A549 (cell line): ENCODE measurements at regions not wholly inside any gene's neighbourhood (a gene's known extent, or its start where the extent isn't known, plus 50 kb on each side); places are given as distances from the start of the nearest gene placed in this dataset.

Experiments used
- ATAC-seq, 2 experiments: fragments of 200-7000 bp in 1 of 2; fragments of >200 bp in 1 of 2; cut with Nextera tagmentation in 1 of 2; cut with Tn5 transposase in 1 of 2; 3 replicates each; pipeline versions ENCODE4 v1.8.0 to v1.9.1; 2018 to 2020; ENCODE audit warnings: mild to moderate bottlenecking in 1 of 2, moderate library complexity in 1 of 2
- CTCF ChIA-PET: fragments of 300-600 bp; sonication (Branson Sonifier 250); formaldehyde crosslinking; extraction: SDS; loops from one replicate; lab custom pipeline; 2021; ENCODE audit warnings: antibody characterized with exemption, inconsistent platforms; lab: Yijun Ruan, JAX
- POLR2A ChIA-PET: fragments of 350-600 bp; formaldehyde crosslinking; extraction: SDS; loops from one replicate; lab custom pipeline; 2021; ENCODE audit warnings: antibody characterized with exemption, inconsistent platforms; lab: Yijun Ruan, JAX
- DNase-seq, 2 experiments: peaks; one replicate each; pipeline versions ENCODE4 v3.0.0 to v3.0.0-alpha.2; 2011 to 2016; ENCODE audit warnings: low read depth in 1 of 2, low spot score in 1 of 2
- FAIRE-seq: peaks from 2 replicates; lab custom pipeline; 2011; peaks lifted over from hg19 to GRCh38; lab: Jason Lieb, UNC
- H3K27ac ChIP-seq, 2 experiments: fragments of >200 bp; sonication (Bioruptor Twin); formaldehyde crosslinking; 3 replicates each; pipeline ENCODE4 v1.5.1; 2016 to 2017
- H3K4me1 ChIP-seq: fragments of >200 bp; sonication (Bioruptor Twin); formaldehyde crosslinking; 3 replicates; pipeline ENCODE4 v1.6.1; 2016
- H3K4me2 ChIP-seq: fragments of >200 bp; sonication (Bioruptor Twin); formaldehyde crosslinking; 3 replicates; pipeline ENCODE4 v1.6.1; 2016
- H3K4me3 ChIP-seq: fragments of >200 bp; sonication (Bioruptor Twin); formaldehyde crosslinking; 3 replicates; pipeline ENCODE4 v1.5.1; 2016
- H3K9me3 ChIP-seq: fragments of >200 bp; sonication (Bioruptor Twin); formaldehyde crosslinking; 3 replicates; pipeline ENCODE4 v1.6.1; 2016
- BCL3 ChIP-seq: fragments of >200 bp; sonication (Bioruptor Twin); formaldehyde crosslinking; IDR thresholded peaks from 3 replicates; pipeline ENCODE4 v1.6.1; 2016
- BHLHE40 ChIP-seq: IDR thresholded peaks from 2 replicates; pipeline ENCODE4 v1.6.1; 2012; ENCODE audit warnings: low read depth, low read length, inconsistent platforms
- CBX8 ChIP-seq: fragments of 200-600 bp; sonication (generic); IDR thresholded peaks from 2 replicates; pipeline ENCODE4 v1.6.1; 2016
- CEBPB ChIP-seq, 2 experiments: fragments of >200 bp in 1 of 2; sonication (Bioruptor Twin) in 1 of 2; formaldehyde crosslinking in 1 of 2; IDR thresholded peaks; 2 replicates each; pipeline ENCODE4 v1.6.1; 2012 to 2016
- EHMT2 ChIP-seq: fragments of 200-600 bp; sonication (generic); IDR thresholded peaks from 2 replicates; pipeline ENCODE4 v1.6.1; 2016; ENCODE audit warnings: antibody characterized with exemption, low read depth, mild to moderate bottlenecking, moderate library complexity
- ESRRA ChIP-seq: fragments of 150-350 bp; IDR thresholded peaks from 2 replicates; pipeline ENCODE4 v1.6.1; 2014; ENCODE audit warnings: mild to moderate bottlenecking, low read length, borderline replicate concordance
- HOXA7 ChIP-seq: fragments of 250-450 bp; sonication (Bioruptor Pico); IDR thresholded peaks from 2 replicates; pipeline ENCODE4 v1.5.0; 2020; ENCODE audit warnings: mild to moderate bottlenecking, moderate library complexity
- HOXB13 ChIP-seq: fragments of 250-450 bp; sonication (Bioruptor Pico); IDR thresholded peaks from 2 replicates; pipeline ENCODE4 v1.5.0; 2020; ENCODE audit warnings: low read depth, mild to moderate bottlenecking, moderate library complexity
- JUN ChIP-seq, 2 experiments: fragments of >200 bp; sonication (Bioruptor Twin); formaldehyde crosslinking; IDR thresholded peaks; 2 replicates in 1 of 2; 3 replicates in 1 of 2; pipeline ENCODE4 v1.6.1; 2016 to 2017
- KDM1A ChIP-seq: fragments of 200-600 bp; sonication (generic); IDR thresholded peaks from 2 replicates; pipeline ENCODE4 v1.6.1; 2016; ENCODE audit warnings: low read depth, mild to moderate bottlenecking
- KDM5A ChIP-seq: fragments of 200-600 bp; sonication (generic); IDR thresholded peaks from 2 replicates; pipeline ENCODE4 v1.6.1; 2016; ENCODE audit warnings: antibody characterized with exemption, mild to moderate bottlenecking
- MAFK ChIP-seq: fragments of 450-650 bp; IDR thresholded peaks from 2 replicates; pipeline ENCODE4 v1.6.1; 2014; ENCODE audit not compliant: partially characterized antibody
- MAZ ChIP-seq: fragments of 150-350 bp; IDR thresholded peaks from 2 replicates; pipeline ENCODE4 v1.6.1; 2014; ENCODE audit warnings: antibody characterized with exemption, low read depth, low read length, borderline replicate concordance
- NR3C1 ChIP-seq: fragments of >200 bp; sonication (Bioruptor Twin); formaldehyde crosslinking; IDR thresholded peaks from 3 replicates; pipeline ENCODE4 v1.6.1; 2017
- POLR2AphosphoS2 ChIP-seq: conservative IDR thresholded peaks from 2 replicates; pipeline ENCODE4 v1.6.1; 2012; ENCODE audit warnings: low read length, improper control_type of control experiment, inconsistent platforms
- RCOR1 ChIP-seq: fragments of 150-350 bp; IDR thresholded peaks from 2 replicates; pipeline ENCODE4 v1.6.1; 2014; ENCODE audit warnings: antibody characterized with exemption, low read length, low read depth
- TFCP2L1 ChIP-seq: fragments of 250-450 bp; sonication (Bioruptor Pico); IDR thresholded peaks from 2 replicates; pipeline ENCODE4 v1.5.0; 2021; ENCODE audit warnings: mild to moderate bottlenecking
- TP53 ChIP-seq: fragments of 250-450 bp; sonication (Bioruptor Pico); IDR thresholded peaks from 2 replicates; pipeline ENCODE4 v1.5.0; 2021; ENCODE audit warnings: mild to moderate bottlenecking, moderate library complexity
- ZC3H11A ChIP-seq: fragments of 450-650 bp; IDR thresholded peaks from 2 replicates; pipeline ENCODE4 v1.6.1; 2014; ENCODE audit warnings: antibody characterized with exemption, mild to moderate bottlenecking
- ZFP36 ChIP-seq: fragments of 450-650 bp; IDR thresholded peaks from 2 replicates; pipeline ENCODE4 v1.6.1; 2014; ENCODE audit warnings: borderline replicate concordance; ENCODE audit not compliant: partially characterized antibody
- ZSCAN20 ChIP-seq: fragments of 250-450 bp; sonication (Bioruptor Pico); IDR thresholded peaks from 2 replicates; pipeline ENCODE4 v1.8.0; 2022; ENCODE audit warnings: mild to moderate bottlenecking, moderate library complexity
- WGBS: methylation state at CpG from one replicate; pipeline ENCODE4 v1.1.6; 2017; ENCODE audit errors: missing lambda C conversion rate; 5-methylcytosine and 5-hydroxymethylcytosine counted together
- TF ChIP-seq, protein P1 (sequence below): fragments of 200-600 bp; sonication (generic); IDR thresholded peaks from 2 replicates; pipeline ENCODE4 v1.6.1; 2016; ENCODE audit warnings: antibody characterized with exemption, mild to moderate bottlenecking, moderate library complexity
- TF ChIP-seq, protein P2 (sequence below): fragments of >200 bp; sonication (Bioruptor Twin); formaldehyde crosslinking; IDR thresholded peaks from 3 replicates; pipeline ENCODE4 v1.5.1; 2016

DNA sequence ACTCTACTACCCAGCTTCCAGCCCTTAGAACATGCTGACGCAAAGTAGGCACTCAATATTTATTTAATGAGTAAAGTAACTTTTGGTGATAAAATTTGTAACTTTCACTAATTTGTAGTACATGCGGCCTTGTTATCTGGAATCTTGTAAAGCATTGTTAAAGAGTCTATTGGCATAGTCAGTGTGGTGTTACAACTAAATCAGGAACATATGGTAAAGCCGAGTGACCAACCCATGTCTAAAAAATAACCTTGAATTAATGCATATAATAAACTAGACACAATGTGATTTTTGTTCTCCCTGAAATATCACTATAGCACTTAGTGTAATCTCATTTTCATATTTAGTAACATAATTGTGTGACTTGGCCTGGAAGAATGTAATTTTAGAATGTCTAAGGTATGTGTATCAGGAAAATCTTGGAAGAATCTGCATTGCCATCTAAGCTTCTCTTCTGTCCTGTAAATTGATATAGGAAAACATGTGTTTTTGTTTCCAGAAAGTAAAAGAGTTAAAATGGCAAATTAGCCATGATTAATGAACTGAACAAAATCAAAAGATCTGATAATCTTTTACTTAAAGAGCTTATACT lies 256.7 kb upstream of the GNAI1 start:
- no peak for FAIRE-seq
- CTCF ChIA-PET: no interaction called here
- DNase-seq: no peak
- POLR2A ChIA-PET: no interaction called here
- H3K27ac ChIP-seq: no peak overlapping the region
- no peaks in the 10 kb centered on the region for H3K4me1 ChIP-seq
- H3K4me3 ChIP-seq: no peak overlapping the region
- H3K9me3 ChIP-seq: no peaks in the 10 kb centered on the region
- ATAC-seq: no peak
- WGBS: 83% methylated on average over 3 of the region's 3 CpGs
- H3K4me2 ChIP-seq: no peak overlapping the region
- TF ChIP-seq JUN (IDR thresholded peaks at IDR 0.05): no peak
- TF ChIP-seq NR3C1: no peak
- TF ChIP-seq ZSCAN20: no peak

DNA sequence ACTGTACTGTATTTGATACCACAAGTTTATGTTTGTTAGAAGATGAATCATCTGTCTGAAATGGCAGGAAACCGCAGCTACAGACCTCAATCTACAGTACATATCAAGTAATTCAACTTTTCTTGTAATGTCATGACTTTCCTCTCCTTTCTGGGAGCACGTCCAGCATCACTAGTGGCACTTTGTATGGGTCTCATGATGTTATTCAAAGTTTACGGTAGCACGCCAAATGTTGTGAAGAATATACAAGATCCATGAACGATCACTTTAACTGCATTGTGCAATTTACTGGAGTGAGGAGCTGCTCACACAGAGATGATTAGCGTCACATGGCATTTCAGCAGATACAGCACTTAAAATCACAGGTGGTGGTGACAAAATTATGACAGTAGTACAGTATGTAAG lies 257.8 kb upstream of the GNAI1 start:
- Histone ChIP-seq H3K4me2 (peak overlapping the region; percentile 1; the same call in 1 of the 3 replicates), H3K4me3 (no peak overlapping the region), H3K9me3 (no peaks in the 10 kb centered on the region), H3K27ac (no peak overlapping the region), H3K4me1 (no peaks in the 10 kb centered on the region)
- ChIA-PET POLR2A (no interaction called here), CTCF (no interaction called here)
- WGBS: 26% methylated on average over 6 of the region's 6 CpGs
- TF ChIP-seq ZC3H11A: no peak
- TF ChIP-seq, protein P1, sequence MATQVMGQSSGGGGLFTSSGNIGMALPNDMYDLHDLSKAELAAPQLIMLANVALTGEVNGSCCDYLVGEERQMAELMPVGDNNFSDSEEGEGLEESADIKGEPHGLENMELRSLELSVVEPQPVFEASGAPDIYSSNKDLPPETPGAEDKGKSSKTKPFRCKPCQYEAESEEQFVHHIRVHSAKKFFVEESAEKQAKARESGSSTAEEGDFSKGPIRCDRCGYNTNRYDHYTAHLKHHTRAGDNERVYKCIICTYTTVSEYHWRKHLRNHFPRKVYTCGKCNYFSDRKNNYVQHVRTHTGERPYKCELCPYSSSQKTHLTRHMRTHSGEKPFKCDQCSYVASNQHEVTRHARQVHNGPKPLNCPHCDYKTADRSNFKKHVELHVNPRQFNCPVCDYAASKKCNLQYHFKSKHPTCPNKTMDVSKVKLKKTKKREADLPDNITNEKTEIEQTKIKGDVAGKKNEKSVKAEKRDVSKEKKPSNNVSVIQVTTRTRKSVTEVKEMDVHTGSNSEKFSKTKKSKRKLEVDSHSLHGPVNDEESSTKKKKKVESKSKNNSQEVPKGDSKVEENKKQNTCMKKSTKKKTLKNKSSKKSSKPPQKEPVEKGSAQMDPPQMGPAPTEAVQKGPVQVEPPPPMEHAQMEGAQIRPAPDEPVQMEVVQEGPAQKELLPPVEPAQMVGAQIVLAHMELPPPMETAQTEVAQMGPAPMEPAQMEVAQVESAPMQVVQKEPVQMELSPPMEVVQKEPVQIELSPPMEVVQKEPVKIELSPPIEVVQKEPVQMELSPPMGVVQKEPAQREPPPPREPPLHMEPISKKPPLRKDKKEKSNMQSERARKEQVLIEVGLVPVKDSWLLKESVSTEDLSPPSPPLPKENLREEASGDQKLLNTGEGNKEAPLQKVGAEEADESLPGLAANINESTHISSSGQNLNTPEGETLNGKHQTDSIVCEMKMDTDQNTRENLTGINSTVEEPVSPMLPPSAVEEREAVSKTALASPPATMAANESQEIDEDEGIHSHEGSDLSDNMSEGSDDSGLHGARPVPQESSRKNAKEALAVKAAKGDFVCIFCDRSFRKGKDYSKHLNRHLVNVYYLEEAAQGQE: no peak
- TF ChIP-seq CBX8: no peak
- TF ChIP-seq BHLHE40: no peak
- no peak for TF ChIP-seq ZSCAN20
- TF ChIP-seq HOXA7 (CRISPR knock-in tag): no peak
- no peak for TF ChIP-seq RCOR1
- TF ChIP-seq, protein P2, sequence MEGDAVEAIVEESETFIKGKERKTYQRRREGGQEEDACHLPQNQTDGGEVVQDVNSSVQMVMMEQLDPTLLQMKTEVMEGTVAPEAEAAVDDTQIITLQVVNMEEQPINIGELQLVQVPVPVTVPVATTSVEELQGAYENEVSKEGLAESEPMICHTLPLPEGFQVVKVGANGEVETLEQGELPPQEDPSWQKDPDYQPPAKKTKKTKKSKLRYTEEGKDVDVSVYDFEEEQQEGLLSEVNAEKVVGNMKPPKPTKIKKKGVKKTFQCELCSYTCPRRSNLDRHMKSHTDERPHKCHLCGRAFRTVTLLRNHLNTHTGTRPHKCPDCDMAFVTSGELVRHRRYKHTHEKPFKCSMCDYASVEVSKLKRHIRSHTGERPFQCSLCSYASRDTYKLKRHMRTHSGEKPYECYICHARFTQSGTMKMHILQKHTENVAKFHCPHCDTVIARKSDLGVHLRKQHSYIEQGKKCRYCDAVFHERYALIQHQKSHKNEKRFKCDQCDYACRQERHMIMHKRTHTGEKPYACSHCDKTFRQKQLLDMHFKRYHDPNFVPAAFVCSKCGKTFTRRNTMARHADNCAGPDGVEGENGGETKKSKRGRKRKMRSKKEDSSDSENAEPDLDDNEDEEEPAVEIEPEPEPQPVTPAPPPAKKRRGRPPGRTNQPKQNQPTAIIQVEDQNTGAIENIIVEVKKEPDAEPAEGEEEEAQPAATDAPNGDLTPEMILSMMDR: no peak
- TF ChIP-seq KDM5A: no peak
- no peak for TF ChIP-seq HOXB13 (CRISPR knock-in tag)
- no peak for TF ChIP-seq ZFP36
- TF ChIP-seq BCL3: no peak
- TF ChIP-seq TP53 (CRISPR knock-in tag): no peak
- TF ChIP-seq TFCP2L1 (CRISPR knock-in tag): no peak
- TF ChIP-seq MAZ: no peak
- no peak for TF ChIP-seq KDM1A
- no peak for TF ChIP-seq CEBPB (IDR thresholded peaks at IDR 0.05)
- ATAC-seq: no peak; a peak in 1 of 6 replicates
- peak in 1 of 2 experiments; percentile 6 for DNase-seq
- FAIRE-seq: no peak

- CTCF ChIA-PET: no interaction called here
- no peak for FAIRE-seq
- no peak for TF ChIP-seq ESRRA
- no peak for TF ChIP-seq POLR2AphosphoS2
- TF ChIP-seq MAFK: peak; percentile 89
- TF ChIP-seq EHMT2: no peak
- TF ChIP-seq, all 56 proteins: peak for 1
- no peak overlapping the region for H3K4me3 ChIP-seq
- ATAC-seq (no peak), DNase-seq (no peak)
- H3K4me2 ChIP-seq: no peak overlapping the region
- H3K27ac ChIP-seq: no peak overlapping the region
- 15% methylated on average over 1 of the region's 1 CpG for WGBS
- POLR2A ChIA-PET: no interaction called here
- H3K9me3 ChIP-seq: no peaks in the 10 kb centered on the region
- no peaks in the 10 kb centered on the region for H3K4me1 ChIP-seq
Measured at GRCh38 chr7:79874797-79875196, 259.8 kb upstream of the GNAI1 start.
